NCI-H2171 treated with DMSO at 0.1 percent for 48 hours (cell line): ENCODE measurements at regions not wholly inside any gene's neighbourhood (a gene's known extent, or its start where the extent isn't known, plus 50 kb on each side); places are given as distances from the start of the nearest gene placed in this dataset.
A peak's percentile ranks its signal among the peaks of the same experiment; 100 is the strongest.
"Not testable (repeated sequence)": the region's sequence is repeated elsewhere in the genome, so short reads cannot be mapped to it uniquely, and the experiment has no call there.

Experiments
- DNase-seq: peaks from one replicate; lab custom pipeline; 2025; lab: John Stamatoyannopoulos, UW

DNA sequence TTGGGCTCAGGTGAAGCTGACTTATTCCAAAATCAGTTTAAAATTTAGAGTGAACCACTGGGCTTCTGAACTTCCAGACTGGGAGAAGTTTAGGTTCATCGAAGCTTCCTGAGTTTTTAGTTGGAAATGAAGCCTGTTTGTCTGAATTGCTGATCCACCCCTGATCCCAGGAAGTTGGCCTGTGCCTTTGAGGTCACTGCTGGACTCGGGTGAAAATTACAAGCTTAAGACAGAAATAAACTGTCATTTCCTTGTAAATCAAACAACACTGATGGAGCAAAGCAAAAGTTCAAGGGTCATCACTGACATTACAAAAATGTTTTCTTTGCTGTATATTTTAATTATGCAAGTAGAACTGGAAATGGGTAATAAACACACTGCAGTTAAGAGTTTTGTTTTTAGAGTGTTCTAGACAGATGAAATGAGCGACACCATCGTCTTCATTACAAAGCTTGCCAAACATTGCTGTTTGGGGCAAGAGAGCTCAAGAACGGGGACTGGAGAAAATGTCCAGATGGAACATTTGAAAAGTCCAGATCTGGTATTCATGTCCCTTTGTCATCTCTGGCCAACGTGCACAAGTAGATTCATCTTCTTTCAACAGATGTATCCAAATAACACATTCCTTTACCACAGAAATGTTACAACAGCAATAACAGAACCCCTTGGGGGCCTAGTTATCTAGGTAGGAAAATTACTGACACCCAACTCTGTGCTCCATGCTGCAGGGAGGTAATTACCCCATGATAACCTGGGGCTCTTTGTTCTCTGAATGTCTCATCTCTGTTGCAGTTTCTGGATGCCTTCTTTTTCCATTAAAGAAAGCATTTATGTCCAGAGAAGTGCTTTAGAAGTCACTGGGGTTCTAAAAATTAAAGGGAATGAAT, 142.4 kb upstream of the ERCC6L2 start:
- DNase-seq = no peak

DNA sequence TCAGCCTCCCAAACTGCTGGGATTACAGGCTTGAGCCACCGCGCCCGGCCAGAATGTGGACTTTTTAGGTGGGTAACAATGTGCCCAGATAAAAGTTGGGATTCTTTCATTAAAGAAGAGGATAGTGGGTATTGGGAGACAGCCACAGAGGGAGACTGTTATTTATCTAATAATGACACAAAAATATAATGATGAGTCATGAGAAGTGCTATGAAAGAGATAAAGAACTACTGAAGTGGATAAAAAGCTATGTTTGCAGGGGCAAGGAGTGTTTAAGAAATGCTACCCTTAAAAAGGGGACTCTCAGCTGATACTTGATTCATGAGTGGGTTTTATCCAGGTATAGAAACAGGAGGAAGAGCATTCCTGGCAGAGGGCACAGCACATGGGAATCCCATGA, 143.6 kb upstream of the ERCC6L2 start:
- DNase-seq = no peak

DNA sequence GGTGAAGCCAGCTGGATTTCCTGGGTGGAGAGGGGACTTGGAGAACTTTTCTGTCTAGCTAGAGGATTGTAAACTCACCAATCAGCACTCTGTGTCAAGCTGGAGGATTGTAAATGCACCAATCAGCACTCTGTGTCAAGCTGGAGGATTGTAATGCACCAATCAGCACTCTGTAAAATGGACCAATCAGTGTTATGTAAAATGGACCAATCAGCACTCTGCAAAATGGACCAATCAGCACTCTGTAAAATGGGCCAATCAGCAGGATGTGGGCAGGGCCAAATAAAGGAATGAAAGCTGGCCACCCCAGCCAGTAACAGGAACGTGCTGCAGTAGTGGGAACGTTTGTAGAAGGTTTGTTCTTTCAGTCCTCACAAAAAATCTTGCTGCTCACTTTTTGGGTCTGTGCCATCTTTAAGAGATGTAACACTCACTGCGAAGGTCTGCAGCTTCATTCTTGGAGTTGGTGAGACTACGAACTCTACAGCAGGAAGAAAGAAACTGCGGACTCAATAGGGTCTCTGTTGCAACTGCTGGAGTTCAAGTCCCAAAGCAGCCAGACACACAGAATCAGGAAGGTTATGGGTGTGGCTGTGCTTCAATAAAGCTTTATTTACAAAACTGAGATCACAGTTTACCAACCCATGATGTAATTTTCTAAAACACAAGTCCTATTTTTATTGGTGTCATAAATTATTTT, 145.7 kb upstream of the ERCC6L2 start:
- DNase-seq = no peak

DNA sequence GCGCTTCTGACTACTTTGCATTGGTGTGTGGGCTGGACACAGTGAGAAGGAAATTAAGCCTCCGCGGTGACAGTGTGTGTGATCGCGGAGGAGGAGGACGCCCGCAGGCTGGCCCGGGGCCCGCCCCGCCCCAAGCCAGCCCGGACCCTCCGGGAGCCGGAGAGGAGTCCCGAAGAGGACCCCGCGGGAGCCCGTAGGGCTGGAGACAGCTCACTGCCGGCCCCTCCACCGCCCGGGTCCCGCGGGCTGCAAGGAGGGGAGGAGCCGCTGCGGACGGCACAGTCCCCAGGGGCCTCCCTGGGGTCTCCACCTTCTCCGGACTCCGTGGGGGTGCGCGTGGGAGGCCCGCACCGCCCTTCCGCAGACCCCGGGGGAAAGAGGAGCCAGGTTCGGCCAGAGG, 146.4 kb upstream of the ERCC6L2 start:
- DNase-seq = no peak

DNA sequence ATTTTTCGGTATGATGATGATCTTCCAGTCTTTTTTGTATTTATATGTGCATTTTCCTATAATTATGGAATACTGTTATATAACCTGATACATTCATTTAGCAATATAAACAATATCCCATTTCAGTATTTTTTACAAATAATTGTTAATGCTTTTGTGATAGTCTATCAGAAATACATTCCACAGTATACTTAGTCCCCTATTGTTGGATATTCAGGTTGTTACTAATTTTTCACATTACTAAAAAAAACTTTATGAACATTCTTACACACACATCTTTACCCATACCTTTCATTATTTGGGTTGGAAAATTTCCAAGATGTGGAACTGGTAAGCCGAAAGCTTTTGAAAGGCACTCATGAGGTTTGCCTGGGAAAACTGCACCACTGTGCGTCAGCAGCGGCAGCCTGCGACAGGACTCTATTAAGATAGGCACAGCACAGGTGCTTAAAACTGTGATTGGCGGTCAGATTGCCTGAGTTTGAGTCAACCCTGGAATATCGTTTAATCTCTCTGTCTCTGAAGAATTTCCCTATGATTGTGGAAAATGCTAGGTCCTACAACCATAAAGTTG, 147.5 kb upstream of the ERCC6L2 start:
- no peak for DNase-seq

DNA sequence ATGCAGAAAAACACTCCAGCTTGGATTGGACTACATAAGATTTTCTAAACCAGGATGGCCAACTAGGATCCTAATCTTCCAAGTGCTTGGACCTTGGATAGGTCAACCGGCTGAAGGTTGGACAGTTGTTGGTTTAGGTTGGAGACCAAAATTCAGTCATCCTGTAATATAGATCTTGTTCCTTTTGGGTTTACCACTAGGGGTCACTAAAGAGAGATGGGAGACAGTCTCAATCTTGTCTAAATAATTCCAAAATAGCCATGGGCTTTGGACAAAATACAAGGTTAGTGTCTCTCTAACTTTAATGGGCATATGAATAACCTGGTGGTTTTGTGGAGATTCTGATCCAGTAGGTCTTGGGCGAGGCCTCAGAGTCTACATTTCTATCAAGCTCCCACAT, 148.7 kb upstream of the ERCC6L2 start:
- DNase-seq = peak; percentile 49

DNA sequence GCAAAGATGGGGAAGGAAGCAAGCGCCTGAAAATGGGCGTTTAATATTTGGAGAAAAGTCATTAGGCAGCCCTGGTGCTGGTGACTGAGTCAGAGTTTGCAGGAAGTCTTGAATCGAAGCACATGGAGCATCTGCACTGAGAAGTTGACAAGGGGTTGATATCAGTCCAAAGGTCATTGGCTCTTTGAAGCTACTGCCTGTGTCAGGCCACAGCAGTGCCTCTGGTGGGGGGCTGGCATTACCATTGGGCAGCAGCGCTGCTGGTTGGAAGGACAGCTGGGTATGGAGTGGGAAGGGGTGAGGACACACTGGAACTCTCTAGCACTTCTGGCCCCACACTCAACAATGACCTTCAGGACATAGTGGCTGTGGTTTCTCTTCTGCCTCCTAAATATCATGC, 150.4 kb upstream of the ERCC6L2 start:
- DNase-seq = no peak

DNA sequence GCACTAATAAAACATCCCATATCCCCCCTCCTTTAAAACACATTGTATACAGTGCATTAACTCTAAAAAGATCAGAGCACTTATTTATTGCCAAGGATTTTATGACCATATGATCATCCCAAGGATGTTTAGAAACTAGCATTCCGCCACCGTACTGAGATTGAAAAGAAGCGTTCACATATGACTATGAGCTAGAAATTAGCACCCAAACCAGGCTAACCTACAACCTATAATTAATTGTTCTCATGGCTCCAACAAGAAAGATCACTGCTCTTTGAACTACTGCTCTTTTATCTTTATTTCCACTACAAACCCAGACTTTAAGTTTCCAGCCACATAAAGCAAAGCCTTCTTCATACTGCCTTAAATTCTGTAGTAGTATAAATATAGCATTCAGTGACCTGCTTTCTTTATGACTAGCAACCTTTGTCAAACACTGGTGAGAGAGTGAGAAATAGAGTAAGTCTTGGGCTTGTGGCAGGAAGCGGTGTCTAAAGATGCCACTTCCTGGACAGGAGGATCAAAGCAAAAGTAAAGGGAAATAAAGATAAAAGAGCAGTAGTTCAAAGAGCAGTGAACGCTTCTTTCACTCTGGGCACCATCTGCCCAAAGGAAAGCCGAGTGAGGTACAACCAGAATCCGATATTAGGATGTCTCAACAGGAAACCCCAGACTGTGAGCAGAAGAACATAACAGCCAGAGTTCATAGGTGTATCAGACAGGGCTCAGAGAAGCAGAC, 151.1 kb upstream of the ERCC6L2 start:
- no peak for DNase-seq

DNA sequence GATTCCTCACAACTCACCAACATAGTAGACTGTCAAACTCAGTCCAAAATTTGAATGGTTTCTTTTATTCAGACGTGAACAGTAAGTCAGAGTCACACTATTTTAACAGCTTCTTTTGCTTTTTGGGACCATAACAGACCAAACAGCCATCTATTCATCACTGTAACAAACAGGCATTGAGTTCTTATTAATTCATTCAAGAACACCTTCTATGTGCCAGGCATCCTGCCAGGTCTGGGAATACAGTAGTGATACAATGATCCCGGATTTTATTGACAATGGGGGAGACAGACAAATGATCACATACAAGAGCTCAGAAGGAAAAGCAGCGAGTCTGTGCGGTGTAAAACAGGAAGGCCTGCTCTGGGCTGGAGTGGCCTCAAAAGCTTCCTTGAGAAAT, 153.3 kb upstream of the ERCC6L2 start:
- no peak for DNase-seq

DNA sequence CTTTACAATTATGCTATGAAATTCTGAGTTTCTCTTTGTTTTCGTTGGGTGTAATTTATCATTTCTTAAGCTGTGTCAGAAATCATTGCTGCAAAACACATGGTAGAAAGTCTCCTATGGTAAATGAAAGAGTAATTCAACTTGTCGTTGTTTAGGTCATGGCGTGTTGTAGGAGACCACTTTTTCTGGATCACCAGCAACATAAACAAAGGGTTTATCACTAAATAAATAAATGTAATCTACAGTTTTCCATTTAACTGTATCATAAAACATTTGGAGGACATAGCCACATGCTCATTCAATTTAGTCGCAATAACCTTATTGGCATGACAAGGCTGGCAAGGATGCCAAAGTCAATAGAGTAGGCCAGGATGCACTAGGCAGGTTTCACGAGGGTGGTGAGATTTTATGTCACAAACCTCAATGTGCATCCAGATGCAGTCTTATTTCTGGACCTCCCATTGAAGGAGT, 154.4 kb upstream of the ERCC6L2 start:
- no peak for DNase-seq

DNA sequence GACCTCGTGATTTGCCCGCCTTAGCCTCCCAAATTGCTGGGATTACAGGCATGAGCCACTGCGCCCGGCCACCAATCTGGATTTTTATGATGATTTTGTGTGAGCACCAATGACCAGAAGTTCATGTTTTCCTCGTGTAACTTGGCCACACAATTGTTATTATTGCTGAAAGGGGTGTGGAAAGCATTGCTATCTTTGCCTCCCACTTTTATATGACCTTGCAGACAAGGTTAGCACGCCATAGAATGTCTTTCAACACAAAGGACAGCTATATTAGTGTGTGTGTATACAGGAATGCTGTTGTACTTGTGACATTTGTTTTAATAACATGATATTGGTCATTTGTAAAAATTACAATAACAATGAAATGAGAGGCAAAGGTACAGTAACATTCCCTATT, 155.0 kb upstream of the ERCC6L2 start:
- DNase-seq = no peak

DNA sequence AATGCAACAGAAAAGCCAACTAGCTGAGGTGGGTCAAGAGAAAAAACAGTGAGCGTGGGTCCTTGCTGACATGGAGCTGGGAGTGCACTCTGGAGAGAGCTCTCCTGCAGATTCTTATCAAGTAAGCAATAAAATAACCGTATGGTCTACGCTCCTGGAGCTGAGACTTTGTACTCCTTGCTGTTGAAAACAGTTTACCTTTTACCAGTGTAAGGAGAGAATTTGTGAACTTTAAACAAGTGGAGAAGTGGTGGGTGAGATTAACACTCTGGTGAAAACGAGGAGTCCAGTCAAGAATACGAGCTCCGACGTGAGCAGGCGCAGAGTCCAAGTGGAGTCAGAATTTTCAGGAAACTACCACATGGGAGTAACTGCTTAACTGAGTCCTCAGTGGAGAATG, 156.1 kb upstream of the ERCC6L2 start:
- no peak for DNase-seq

DNA sequence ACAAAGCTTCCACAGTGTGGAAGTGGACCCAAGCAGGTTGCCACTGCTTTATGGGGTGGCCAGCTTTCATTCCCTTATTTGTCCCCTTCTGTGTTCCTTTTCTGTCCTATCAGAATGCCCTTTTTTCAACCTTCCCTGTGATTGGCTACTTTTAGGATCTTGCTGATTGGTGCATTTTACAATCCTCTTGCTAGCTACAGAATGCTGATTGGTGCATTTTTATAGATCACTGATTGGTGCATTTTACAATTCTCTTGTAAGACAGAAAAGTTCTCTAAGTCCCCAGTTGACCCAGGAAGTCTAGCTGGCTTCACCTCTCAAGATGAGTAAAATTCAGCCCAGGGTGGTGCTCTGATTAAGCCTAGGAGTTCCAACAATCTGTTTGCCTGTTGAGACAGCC, 157.2 kb upstream of the ERCC6L2 start:
- DNase-seq = no peak

DNA sequence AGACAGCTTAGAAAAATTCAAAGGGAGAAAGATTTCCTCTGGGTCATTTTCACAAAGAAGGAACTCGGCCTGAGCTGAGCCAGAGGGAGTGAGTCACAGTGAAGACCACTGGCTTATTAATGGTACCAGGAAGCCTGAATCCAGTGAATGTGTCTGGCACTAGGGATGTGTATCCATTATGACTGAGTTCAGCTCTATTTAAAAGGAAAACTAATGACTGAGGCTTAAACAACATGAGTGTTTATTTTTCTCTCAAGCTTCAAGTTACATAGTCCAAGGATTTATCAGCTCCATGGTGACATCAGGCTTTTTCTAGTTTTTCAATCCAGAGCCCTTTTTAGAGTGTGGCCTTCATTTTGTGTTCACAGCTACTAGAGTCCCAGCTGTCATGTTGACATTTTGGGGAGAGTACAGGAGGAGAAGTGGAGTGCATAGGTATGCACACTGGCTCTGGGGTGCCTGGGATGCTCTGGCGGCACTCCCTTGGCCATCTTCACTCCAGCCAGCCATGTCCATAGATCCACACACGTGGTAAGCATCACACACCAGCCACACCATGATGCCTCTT, 159.5 kb upstream of the ERCC6L2 start:
- no peak for DNase-seq

DNA sequence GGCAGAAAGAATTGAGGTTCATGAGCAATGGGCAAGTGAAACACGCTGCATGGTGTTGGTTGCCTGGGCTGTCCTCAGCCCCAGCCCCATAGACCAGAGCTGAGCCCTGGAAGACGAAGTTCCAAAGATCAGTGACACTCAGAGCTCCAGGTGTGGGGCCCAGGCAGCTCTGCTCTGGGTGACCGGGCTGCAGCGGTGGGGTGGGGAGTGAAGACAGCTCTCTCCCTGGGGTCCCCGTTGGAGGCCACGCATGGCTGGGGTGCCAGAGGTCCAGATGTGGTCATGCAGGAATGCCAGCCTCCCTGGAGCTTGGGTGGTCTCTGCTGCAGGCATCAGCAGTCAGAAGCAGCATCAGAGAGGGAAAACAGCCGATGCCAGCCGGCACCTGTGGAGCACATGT, 165.0 kb upstream of the ERCC6L2 start:
- no peak for DNase-seq

DNA sequence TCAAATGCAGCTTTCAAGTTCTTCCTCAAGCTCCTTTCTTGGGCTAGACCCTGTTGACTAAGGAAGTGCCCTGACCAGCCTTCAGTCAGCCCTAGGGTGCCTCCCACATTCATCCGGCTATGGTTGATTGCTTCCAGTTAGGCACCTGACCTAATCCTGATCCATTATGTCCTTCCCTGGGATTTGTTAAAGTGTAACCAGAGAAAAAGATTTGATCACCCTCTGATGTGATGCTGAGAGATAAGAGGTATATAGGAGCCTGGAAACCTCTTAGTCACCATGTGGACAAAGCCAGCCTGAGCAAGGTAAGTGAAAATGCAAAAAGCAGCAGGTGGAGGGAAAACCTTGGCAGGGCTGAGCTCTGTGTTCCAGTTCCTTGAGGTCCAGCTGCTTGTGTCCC, 178.8 kb upstream of the ERCC6L2 start:
- DNase-seq = peak; percentile 12

DNA sequence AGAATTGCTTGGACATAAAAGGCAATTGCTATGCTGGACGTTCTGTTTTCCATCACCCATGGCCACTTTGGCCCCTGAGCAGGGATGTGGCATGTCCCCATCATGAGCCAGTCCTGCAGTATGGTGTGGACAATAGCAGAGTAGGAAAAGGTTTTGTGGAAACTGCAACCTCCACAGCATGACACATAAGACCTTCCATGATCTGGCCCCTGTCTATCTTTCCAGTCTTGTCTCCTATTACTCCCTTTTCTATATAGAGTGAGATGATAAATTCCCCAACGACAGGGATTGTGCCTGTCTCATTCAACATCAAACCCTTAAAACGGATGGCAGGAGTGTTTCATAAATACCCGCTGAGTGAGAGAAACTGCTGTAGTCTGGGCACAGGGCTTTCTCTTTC, 174.7 kb upstream of the PTCH1 start:
- no peak for DNase-seq

DNA sequence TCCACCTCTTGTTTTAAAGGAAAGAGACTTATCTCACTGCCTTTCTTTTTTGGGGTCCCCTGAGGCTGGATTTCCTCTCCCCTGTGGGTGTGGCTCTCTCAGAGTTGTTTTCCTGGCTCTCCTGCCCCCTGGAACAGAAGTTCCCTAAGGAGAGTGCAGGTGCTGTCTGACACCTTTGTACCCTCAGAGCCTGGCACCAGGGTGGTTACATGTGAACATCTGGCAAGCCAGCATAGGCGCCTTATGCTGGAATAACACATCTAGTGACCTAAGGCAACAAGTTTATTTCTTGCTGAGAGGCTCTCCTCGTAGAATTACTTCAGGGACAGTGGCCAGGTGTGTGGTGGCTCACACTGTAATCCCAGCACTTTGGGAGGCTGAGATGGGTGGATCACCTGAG, 172.9 kb upstream of the PTCH1 start:
- peak; percentile 85 for DNase-seq

DNA sequence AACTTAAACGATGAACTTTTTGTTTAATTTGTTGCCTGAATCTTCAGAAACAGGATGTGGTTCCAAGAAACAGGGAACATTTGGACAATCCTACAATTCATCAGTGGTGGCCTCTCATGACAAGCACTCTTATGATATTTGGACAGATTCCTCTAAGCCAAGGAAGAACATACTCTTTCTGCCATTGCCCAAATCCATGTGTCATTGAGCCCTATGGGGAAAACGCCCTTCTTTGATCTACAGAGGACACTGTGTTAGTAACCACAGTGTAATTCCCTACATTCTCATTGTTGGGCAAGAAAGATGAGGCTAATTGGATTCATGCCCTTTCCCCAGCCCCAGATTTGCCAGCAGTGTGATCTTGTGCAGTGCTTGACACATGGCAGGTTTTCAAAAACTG, 167.7 kb upstream of the PTCH1 start:
- DNase-seq = no peak

DNA sequence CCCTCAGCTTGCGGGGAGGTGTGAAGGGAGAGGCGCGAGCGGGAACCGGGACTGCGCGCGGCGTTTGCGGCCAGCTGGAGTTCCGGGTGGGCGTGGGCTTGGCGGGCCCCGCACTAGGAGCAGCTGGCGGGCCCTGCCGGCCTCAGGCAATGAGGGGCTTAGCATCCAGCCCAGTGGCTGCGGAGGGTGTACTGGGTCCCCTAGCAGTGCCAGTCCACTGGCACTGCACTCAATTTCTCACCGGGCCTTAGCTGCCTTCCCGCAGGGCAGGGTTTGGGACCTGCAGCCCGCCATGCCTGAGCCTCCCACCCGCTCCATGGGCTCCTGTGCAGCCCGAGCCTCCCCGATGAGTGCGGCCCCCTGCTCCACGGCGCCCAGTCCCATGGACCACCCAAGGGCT, 163.5 kb upstream of the PTCH1 start:
- not testable (repeated sequence) for DNase-seq

DNA sequence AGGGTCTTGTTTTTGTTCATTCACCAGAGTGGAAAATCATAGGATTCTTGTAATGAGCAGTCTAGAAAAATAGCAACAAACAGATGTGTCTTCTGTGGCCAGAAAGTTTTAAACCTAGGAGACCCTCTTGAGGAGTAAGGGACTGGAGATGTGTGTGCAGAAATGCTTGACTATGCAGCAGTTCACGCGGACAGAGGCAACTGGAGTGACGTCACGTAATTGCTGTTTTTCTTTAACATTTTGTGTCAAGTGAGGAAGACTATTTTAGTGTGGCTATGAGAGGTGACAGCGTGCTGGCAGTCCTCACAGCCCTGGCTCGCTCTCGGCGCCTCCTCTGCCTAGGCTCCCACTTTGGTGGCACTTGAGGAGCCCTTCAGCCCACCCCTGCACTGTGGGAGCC, 163.1 kb upstream of the PTCH1 start:
- DNase-seq = no peak

DNA sequence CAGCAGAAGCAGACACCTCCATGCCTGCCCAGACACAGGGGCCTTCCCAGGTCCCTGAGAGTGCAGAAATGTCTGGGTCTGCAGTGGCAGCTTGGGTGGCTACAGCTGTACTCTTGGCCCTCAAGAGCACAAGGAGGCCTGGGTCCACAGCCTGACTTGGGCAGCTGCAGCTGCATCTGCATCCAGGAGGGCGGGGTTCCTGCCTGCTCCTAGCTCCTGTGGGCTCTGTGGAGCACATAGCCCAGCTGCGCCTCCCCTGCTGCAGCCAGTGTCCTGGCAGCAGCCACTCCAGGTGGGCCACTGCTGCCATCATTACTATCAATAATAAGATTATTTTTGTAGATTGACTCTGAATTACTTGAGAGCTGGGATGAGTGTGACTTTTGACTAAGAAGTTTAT, 162.0 kb upstream of the PTCH1 start:
- no peak for DNase-seq
